ENCODE measurements at regions not wholly inside any gene's neighbourhood (a gene's known extent, or its start where the extent isn't known, plus 50 kb on each side); places are given as distances from the start of the nearest gene placed in this dataset.

GRCh38 chr11:109972181-109972715, 120.9 kb upstream of the ZC3H12C start:
- Mint-ChIP-seq H3K4me1 (ENCODE audit: low read depth, unreplicated experiment) (no peaks in the 10 kb centered on the region), H3K27ac (ENCODE audit: unreplicated experiment) (no peak overlapping the region)
- BruUV-seq (replicated peaks) = no TSS peak

DNA sequence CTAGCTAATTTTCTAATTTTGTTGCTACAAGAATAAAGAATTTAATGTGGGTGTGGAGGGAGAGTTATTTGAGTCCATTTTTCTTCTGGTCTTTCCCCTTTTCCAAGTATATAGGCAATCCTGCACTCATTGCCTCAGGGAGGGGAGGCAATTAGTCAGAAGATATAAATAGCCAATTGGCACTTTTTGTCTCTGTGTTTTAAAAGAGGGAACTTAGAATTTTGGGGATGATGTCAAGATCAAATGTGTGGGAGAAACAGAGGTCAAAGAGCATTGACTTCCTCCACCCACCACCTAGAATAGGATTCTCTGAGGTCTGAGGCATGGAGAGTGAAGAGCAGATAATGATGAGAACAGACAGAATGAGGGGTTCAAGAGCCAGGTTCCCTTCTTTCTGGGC, 120.3 kb upstream of the ZC3H12C start:
- H3K36me3 Mint-ChIP-seq (ENCODE audit: insufficient read depth, unreplicated experiment) = no peaks in the 10 kb centered on the region
- no peak overlapping the region for H3K4me3 Mint-ChIP-seq (ENCODE audit: low read depth, unreplicated experiment)
- no peaks in the 10 kb centered on the region for H3K27me3 Mint-ChIP-seq (ENCODE audit: unreplicated experiment)
- CTCF ChIA-PET = no interaction called here
- H3K27ac Mint-ChIP-seq (ENCODE audit: unreplicated experiment) = no peak overlapping the region
- no peaks in the 10 kb centered on the region for H3K4me1 Mint-ChIP-seq (ENCODE audit: low read depth, unreplicated experiment)
- no TSS peak for BruUV-seq (replicated peaks)
- intact Hi-C loops (cut with micrococcal nuclease; ENCODE audit: unreplicated experiment) = no loop called here
- no peak for TF ChIP-seq CTCF (IDR thresholded peaks at IDR 0.05; ENCODE audit: unreplicated experiment)
- DNase-seq = no peak
- no peaks in the 10 kb centered on the region for H3K9me3 Mint-ChIP-seq (ENCODE audit: low read depth, unreplicated experiment)

More at GRCh38 chr11:109972181-109972715, 120.9 kb upstream of the ZC3H12C start:
- Mint-ChIP-seq H3K36me3 (ENCODE audit: insufficient read depth, unreplicated experiment) (no peaks in the 10 kb centered on the region), H3K27me3 (ENCODE audit: unreplicated experiment) (no peaks in the 10 kb centered on the region), H3K9me3 (ENCODE audit: low read depth, unreplicated experiment) (no peaks in the 10 kb centered on the region), H3K4me3 (ENCODE audit: low read depth, unreplicated experiment) (no peak overlapping the region)
- TF ChIP-seq CTCF (IDR thresholded peaks at IDR 0.05; ENCODE audit: unreplicated experiment) = no peak
- intact Hi-C loops (cut with micrococcal nuclease; ENCODE audit: unreplicated experiment) = no loop called here
- no peak for DNase-seq
- CTCF ChIA-PET = no interaction called here

GRCh38 chr11:109973486-109973885, 119.7 kb upstream of the ZC3H12C start:
- no peak for TF ChIP-seq CTCF (IDR thresholded peaks at IDR 0.05; ENCODE audit: unreplicated experiment)
- DNase-seq = no peak
- Mint-ChIP-seq H3K4me1 (ENCODE audit: low read depth, unreplicated experiment) (no peaks in the 10 kb centered on the region), H3K9me3 (ENCODE audit: low read depth, unreplicated experiment) (no peaks in the 10 kb centered on the region), H3K27ac (ENCODE audit: unreplicated experiment) (no peak overlapping the region), H3K4me3 (ENCODE audit: low read depth, unreplicated experiment) (no peak overlapping the region), H3K36me3 (ENCODE audit: insufficient read depth, unreplicated experiment) (no peaks in the 10 kb centered on the region), H3K27me3 (ENCODE audit: unreplicated experiment) (no peaks in the 10 kb centered on the region)
- CTCF ChIA-PET = no interaction called here
- intact Hi-C loops (cut with micrococcal nuclease; ENCODE audit: unreplicated experiment) = no loop called here
- BruUV-seq (replicated peaks) = no TSS peak

GRCh38 chr11:109974523-109974922, 118.7 kb upstream of the ZC3H12C start:
- H3K9me3 Mint-ChIP-seq (ENCODE audit: low read depth, unreplicated experiment) = no peaks in the 10 kb centered on the region
- no peak overlapping the region for H3K27ac Mint-ChIP-seq (ENCODE audit: unreplicated experiment)
- no peaks in the 10 kb centered on the region for H3K36me3 Mint-ChIP-seq (ENCODE audit: insufficient read depth, unreplicated experiment)
- H3K4me3 Mint-ChIP-seq (ENCODE audit: low read depth, unreplicated experiment) = no peak overlapping the region
- TF ChIP-seq CTCF (IDR thresholded peaks at IDR 0.05; ENCODE audit: unreplicated experiment) = no peak
- no TSS peak for BruUV-seq (replicated peaks)
- H3K27me3 Mint-ChIP-seq (ENCODE audit: unreplicated experiment) = no peaks in the 10 kb centered on the region
- CTCF ChIA-PET = no interaction called here
- no peak for DNase-seq
- intact Hi-C loops (cut with micrococcal nuclease; ENCODE audit: unreplicated experiment) = no loop called here
- H3K4me1 Mint-ChIP-seq (ENCODE audit: low read depth, unreplicated experiment) = no peaks in the 10 kb centered on the region

All from Calu3 (cell line).